IMR-90 (cell line): ENCODE measurements at regions not wholly inside any gene's neighbourhood (a gene's known extent, or its start where the extent isn't known, plus 50 kb on each side); places are given as distances from the start of the nearest gene placed in this dataset.
"Not testable (repeated sequence)": the region's sequence is repeated elsewhere in the genome, so short reads cannot be mapped to it uniquely, and the experiment has no call there.

ENCODE experiments used
- ATAC-seq: fragments of 200-7000 bp; cut with Tn5 transposase; 2 replicates; pipeline ENCODE4 v1.9.1; 2020; ENCODE audit warnings: low read depth, mild to moderate bottlenecking, moderate library complexity
- BruUV-seq: library from RNA; stranded (reverse); fragments of 400-500 nt; replicated peaks from 2 replicates; lab custom pipeline; 2021; lab: Mats Ljungman, UMichigan
- CTCF ChIA-PET: fragments of 300-600 bp; formaldehyde crosslinking; extraction: SDS; loops from one replicate; lab custom pipeline; 2021; ENCODE audit warnings: antibody characterized with exemption; lab: Yijun Ruan, JAX
- POLR2A ChIA-PET: fragments of 300-600 bp; sonication (Branson Sonifier 250); formaldehyde crosslinking; loops from one replicate; lab custom pipeline; 2022; ENCODE audit warnings: antibody characterized with exemption; ENCODE audit not compliant: unreplicated experiment; lab: Charles Lee
- DNase-seq: peaks from one replicate; pipeline ENCODE4 v3.0.0; 2013
- H2AFZ ChIP-seq: replicated peaks from 2 replicates; pipeline ENCODE3; 2013; ENCODE audit warnings: low read length, mild to moderate bottlenecking; ENCODE audit not compliant: poor library complexity
- H2AK5ac ChIP-seq: 2 replicates; pipeline ENCODE4 v1.6.1; 2013; ENCODE audit warnings: low read depth, low read length, inconsistent platforms
- H2AK9ac ChIP-seq: replicated peaks from 2 replicates; pipeline ENCODE3; 2013; ENCODE audit warnings: mild to moderate bottlenecking, low read depth, low read length, moderate library complexity; ENCODE audit not compliant: poor library complexity
- H2BK120ac ChIP-seq: 2 replicates; pipeline ENCODE4 v1.6.1; 2013; ENCODE audit warnings: low read depth, low read length, inconsistent platforms
- H2BK15ac ChIP-seq: 3 replicates; pipeline ENCODE4 v1.6.1; 2013; ENCODE audit warnings: low read depth, low read length, inconsistent platforms
- H2BK20ac ChIP-seq: 2 replicates; pipeline ENCODE4 v1.6.1; 2013; ENCODE audit warnings: low read depth, mild to moderate bottlenecking, inconsistent platforms, low read length, moderate library complexity
- H2BK5ac ChIP-seq: 2 replicates; pipeline ENCODE4 v1.6.1; 2013; ENCODE audit warnings: mild to moderate bottlenecking, low read depth, low read length, inconsistent platforms; ENCODE audit not compliant: poor library complexity, severe bottlenecking
- H3K14ac ChIP-seq: replicated peaks from 2 replicates; pipeline ENCODE4 v1.6.1; 2013; ENCODE audit warnings: low read depth, low read length, inconsistent platforms
- H3K18ac ChIP-seq: 2 replicates; pipeline ENCODE4 v1.6.1; 2013; ENCODE audit warnings: low read depth, low read length, control low read depth
- H3K23ac ChIP-seq: 2 replicates; pipeline ENCODE4 v1.6.1; 2013; ENCODE audit warnings: low read depth, low read length, inconsistent platforms
- H3K27ac ChIP-seq: 2 replicates; pipeline ENCODE4 v1.5.1; 2013; ENCODE audit warnings: mild to moderate bottlenecking, control low read depth, low read length; ENCODE audit not compliant: insufficient read depth
- H3K27me3 ChIP-seq: 2 replicates; pipeline ENCODE4 v1.6.1; 2013; ENCODE audit warnings: low read length; ENCODE audit not compliant: control insufficient read depth, insufficient read depth
- H3K36me3 ChIP-seq: 2 replicates; pipeline ENCODE4 v1.6.1; 2013; ENCODE audit warnings: low read length, mixed read lengths; ENCODE audit not compliant: control insufficient read depth, insufficient read depth
- H3K4ac ChIP-seq: 2 replicates; pipeline ENCODE4 v1.6.1; 2013; ENCODE audit warnings: low read depth, low read length, inconsistent platforms
- H3K4me1 ChIP-seq: 2 replicates; pipeline ENCODE4 v1.6.1; 2013; ENCODE audit warnings: low read length, mixed read lengths; ENCODE audit not compliant: control insufficient read depth, insufficient read depth
- H3K4me2 ChIP-seq: 2 replicates; pipeline ENCODE4 v1.6.1; 2013; ENCODE audit warnings: low read depth, mild to moderate bottlenecking, control low read depth, low read length, moderate library complexity
- H3K4me3 ChIP-seq: 2 replicates; pipeline ENCODE4 v1.5.1; 2013; ENCODE audit warnings: low read depth, mild to moderate bottlenecking, control low read depth, low read length, moderate library complexity; ENCODE audit not compliant: insufficient read depth
- H3K56ac ChIP-seq: 2 replicates; pipeline ENCODE4 v1.6.1; 2013; ENCODE audit warnings: low read length, inconsistent platforms; ENCODE audit not compliant: insufficient read depth; ENCODE audit errors: extremely low read depth
- H3K79me1 ChIP-seq, 2 experiments: 2 replicates each; pipeline ENCODE4 v1.6.1; 2013; ENCODE audit warnings: low read length in 2 of 2, inconsistent platforms in 1 of 2, low read depth in 1 of 2
- H3K9ac ChIP-seq: 2 replicates; pipeline ENCODE4 v1.6.1; 2013; ENCODE audit warnings: low read depth, low read length, control low read depth
- H3K9me1 ChIP-seq: 2 replicates; pipeline ENCODE4 v1.6.1; 2013; ENCODE audit warnings: low read length, inconsistent platforms; ENCODE audit not compliant: insufficient read depth
- H3K9me3 ChIP-seq: 2 replicates; pipeline ENCODE4 v1.6.1; 2013; ENCODE audit warnings: low read length; ENCODE audit not compliant: control insufficient read depth, insufficient read depth
- H4K20me1 ChIP-seq: 2 replicates; pipeline ENCODE4 v1.6.1; 2013; ENCODE audit warnings: low read length, inconsistent platforms; ENCODE audit not compliant: insufficient read depth
- H4K5ac ChIP-seq: 2 replicates; pipeline ENCODE4 v1.6.1; 2013; ENCODE audit warnings: mild to moderate bottlenecking, low read depth, low read length, control low read depth
- H4K8ac ChIP-seq, 2 experiments: 2 replicates each; pipeline ENCODE4 v1.6.1; 2013; ENCODE audit warnings: low read depth in 2 of 2, low read length in 2 of 2, control low read depth in 1 of 2, inconsistent platforms in 1 of 2
- H4K91ac ChIP-seq: 2 replicates; pipeline ENCODE4 v1.6.1; 2013; ENCODE audit warnings: low read depth, low read length, inconsistent platforms; ENCODE audit not compliant: insufficient read depth
- CEBPB ChIP-seq: IDR thresholded peaks from 2 replicates; pipeline ENCODE4 v1.6.1; 2012; ENCODE audit warnings: low read depth, low read length, improper control_type of control experiment
- MAFK ChIP-seq: IDR thresholded peaks from 2 replicates; pipeline ENCODE4 v1.6.1; 2012; ENCODE audit warnings: low read depth, low read length, improper control_type of control experiment
- WGBS, 2 experiments: methylation state at CpG; one replicate each; pipeline versions ENCODE4 v1.1.5 to v1.1.7; 2013; ENCODE audit warnings: missing lambda C conversion rate in 2 of 2; ENCODE audit not compliant: insufficient read length in 1 of 2; ENCODE audit errors: extremely low coverage in 2 of 2; 5-methylcytosine and 5-hydroxymethylcytosine counted together
- dilution Hi-C: fragments of 300-500 bp; cut with HindIII; formaldehyde crosslinking; loops from one replicate; pipeline ENCODE4 v1.14.3; 2018; ENCODE audit warnings: low sequenced_read_pairs; ENCODE audit not compliant: unreplicated experiment
- in situ Hi-C: fragments of 300-500 bp; cut with MboI; formaldehyde crosslinking; loops from 3 replicates; pipeline ENCODE4 v1.14.3; 2019; ENCODE audit warnings: low sequenced_read_pairs, inconsistent platforms, mixed read lengths
- intact Hi-C: fragments of 100-400 bp; cut with micrococcal nuclease; formaldehyde crosslinking; loops from 2 replicates; pipeline ENCODE4 v1.10.0; 2022

DNA sequence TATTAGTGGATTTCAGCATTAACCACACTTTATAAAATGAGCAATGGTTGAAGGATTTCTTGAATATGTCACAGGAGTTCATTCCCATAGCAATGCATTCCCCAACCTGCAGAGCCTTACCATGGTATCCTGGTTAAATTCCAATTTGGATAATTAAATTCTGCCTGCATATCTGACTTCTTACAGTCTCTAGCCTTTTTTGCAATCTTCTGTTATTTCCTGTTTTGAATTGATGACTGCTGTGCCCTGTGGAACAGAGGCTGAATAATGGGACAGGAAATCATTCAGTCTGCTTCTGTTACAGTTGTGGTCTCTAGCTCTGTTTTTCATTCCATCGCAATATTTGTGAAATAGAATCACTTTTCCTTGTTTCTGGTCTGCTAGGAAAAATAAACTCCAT lies 1823.9 kb downstream of the PLA2G4A start:
- ATAC-seq (peak; percentile 87), DNase-seq (peak; percentile 86)
- no peak overlapping the region for H4K5ac ChIP-seq
- H2BK120ac ChIP-seq: no peak overlapping the region
- no peaks in the 10 kb centered on the region for H3K4me1 ChIP-seq
- H3K23ac ChIP-seq: no peak overlapping the region
- H3K18ac ChIP-seq: no peak overlapping the region
- peak overlapping the region; percentile 23; the same call in 1 of the 2 replicates for H3K4me2 ChIP-seq
- dilution Hi-C loops (no loop called here), intact Hi-C loops (no loop called here), in situ Hi-C loops (no loop called here)
- no CpG with 5 or more reads among the region's 1 CpG for WGBS, 2 experiments
- no peak overlapping the region for H2BK5ac ChIP-seq
- no peaks in the 10 kb centered on the region for H4K20me1 ChIP-seq
- ChIA-PET CTCF (interaction anchor here (1.1 kb wide), 1 partner anchor 152 kb away, joined by 3 read pairs; no protein-coding TSS in a partner anchor), POLR2A (no interaction called here)
- H2AK9ac ChIP-seq: no peak overlapping the region
- H2BK15ac ChIP-seq: no peak overlapping the region
- H2AK5ac ChIP-seq: no peak overlapping the region
- no peaks in the 10 kb centered on the region for H3K9me1 ChIP-seq
- H3K79me1 ChIP-seq: no peaks in the 10 kb centered on the region
- no peaks in the 10 kb centered on the region for H3K9me3 ChIP-seq
- H3K27ac ChIP-seq: no peak overlapping the region
- no peak overlapping the region for H3K56ac ChIP-seq
- no peaks in the 10 kb centered on the region for H3K36me3 ChIP-seq
- no peak overlapping the region for H3K4ac ChIP-seq
- no peak overlapping the region for H2AFZ ChIP-seq
- H3K27me3 ChIP-seq: no peaks in the 10 kb centered on the region
- no TSS peak for BruUV-seq
- no peak for TF ChIP-seq MAFK
- peak; percentile 70; the same call in 1 of the 2 replicates for TF ChIP-seq CEBPB
- H3K14ac ChIP-seq: no peak overlapping the region
- no peak overlapping the region for H4K8ac ChIP-seq
- H3K4me3 ChIP-seq: no peak overlapping the region
- no peak overlapping the region for H2BK20ac ChIP-seq
- H3K9ac ChIP-seq: no peak overlapping the region
- H4K91ac ChIP-seq: no peak overlapping the region

DNA sequence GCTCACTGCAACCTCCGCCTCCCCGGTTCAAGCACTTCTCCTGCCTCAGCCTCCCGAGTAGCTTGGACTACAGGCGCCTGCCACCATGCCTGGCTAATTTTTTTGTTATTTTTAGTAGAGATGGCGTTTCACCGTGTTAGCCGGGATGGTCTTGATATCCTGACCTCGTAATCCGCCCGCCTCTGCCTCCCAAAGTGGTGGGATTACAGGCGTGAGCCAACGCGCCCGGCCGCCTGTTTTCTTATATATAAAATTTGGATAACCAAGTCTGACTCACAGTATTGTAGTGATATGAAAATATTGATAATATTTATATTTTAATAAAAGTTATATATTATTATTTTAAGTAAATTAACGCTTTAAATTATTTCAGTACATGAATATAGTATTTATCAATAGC lies 1821.7 kb downstream of the BRINP3 start:
- H3K9me3 ChIP-seq, H3K4ac ChIP-seq, H3K4me1 ChIP-seq, H3K23ac ChIP-seq, H4K91ac ChIP-seq, H4K20me1 ChIP-seq, dilution Hi-C loops, H2BK120ac ChIP-seq, H3K79me1 ChIP-seq, H3K18ac ChIP-seq, H3K27me3 ChIP-seq, H3K4me2 ChIP-seq, BruUV-seq, intact Hi-C loops, H2AK9ac ChIP-seq, H3K4me3 ChIP-seq, CTCF ChIA-PET, DNase-seq, H3K14ac ChIP-seq, H2AK5ac ChIP-seq, POLR2A ChIA-PET, H3K9ac ChIP-seq, ATAC-seq, H3K56ac ChIP-seq, H2BK15ac ChIP-seq, in situ Hi-C loops, H2AFZ ChIP-seq, H2BK5ac ChIP-seq, H3K9me1 ChIP-seq, H3K27ac ChIP-seq, H3K36me3 ChIP-seq, H2BK20ac ChIP-seq, H4K8ac ChIP-seq, H4K5ac ChIP-seq: not testable (repeated sequence)
- WGBS, 2 experiments: no CpG with 5 or more reads among the region's 16 CpGs
